HEK293 (cell line): ENCODE measurements at regions not wholly inside any gene's neighbourhood (a gene's known extent, or its start where the extent isn't known, plus 50 kb on each side); places are given as distances from the start of the nearest gene placed in this dataset.

ENCODE experiments used
- CTCF ChIP-seq: fragments of 450-650 bp; formaldehyde crosslinking; IDR thresholded peaks from 2 replicates; pipeline ENCODE4 v1.5.1; 2016; ENCODE audit warnings: missing biosample characterization, missing genetic modification characterization
- PBX3 ChIP-seq: sonication (generic); formaldehyde crosslinking; IDR thresholded peaks from 2 replicates; pipeline ENCODE4 v1.8.1; 2022; ENCODE audit warnings: mild to moderate bottlenecking, moderate library complexity, missing genetic modification reagents
- ZNF121 ChIP-seq: fragments of 450-650 bp; formaldehyde crosslinking; IDR thresholded peaks from 2 replicates; pipeline ENCODE4 v1.5.1; 2016; ENCODE audit warnings: missing biosample characterization, missing genetic modification characterization
- ZNF138 ChIP-seq: fragments of 450-650 bp; formaldehyde crosslinking; IDR thresholded peaks from 2 replicates; pipeline ENCODE4 v1.5.1; 2016; ENCODE audit warnings: missing biosample characterization, missing genetic modification characterization, borderline replicate concordance
- ZNF248 ChIP-seq: fragments of 450-650 bp; formaldehyde crosslinking; IDR thresholded peaks from 2 replicates; pipeline ENCODE4 v1.5.1; 2017; ENCODE audit warnings: missing biosample characterization, missing genetic modification characterization
- ZSCAN5A ChIP-seq: fragments of 450-650 bp; formaldehyde crosslinking; IDR thresholded peaks from 2 replicates; pipeline ENCODE4 v1.5.1; 2016; ENCODE audit warnings: missing biosample characterization, missing genetic modification characterization

GRCh38 chr1:4268262-4268888, 368.3 kb upstream of the C1orf174 start:
- TF ChIP-seq CTCF (tag by site-specific recombination) (no peak), PBX3 (CRISPR knock-in tag) (no peak), ZNF121 (tag by site-specific recombination) (no peak), ZSCAN5A (tag by site-specific recombination) (no peak), ZNF138 (tag by site-specific recombination) (no peak), ZNF248 (tag by site-specific recombination) (no peak)
